GM12892 (cell line): ENCODE measurements at regions not wholly inside any gene's neighbourhood (a gene's known extent, or its start where the extent isn't known, plus 50 kb on each side); places are given as distances from the start of the nearest gene placed in this dataset.

ENCODE experiments used
- POLR2A ChIP-seq: IDR thresholded peaks from 2 replicates; pipeline ENCODE4 v1.6.1; 2011; ENCODE audit warnings: low read depth, low read length, control low read depth
- POLR2AphosphoS5 ChIP-seq: IDR thresholded peaks from 2 replicates; pipeline ENCODE4 v1.6.1; 2011; ENCODE audit warnings: low read depth, low read length, control low read depth

DNA sequence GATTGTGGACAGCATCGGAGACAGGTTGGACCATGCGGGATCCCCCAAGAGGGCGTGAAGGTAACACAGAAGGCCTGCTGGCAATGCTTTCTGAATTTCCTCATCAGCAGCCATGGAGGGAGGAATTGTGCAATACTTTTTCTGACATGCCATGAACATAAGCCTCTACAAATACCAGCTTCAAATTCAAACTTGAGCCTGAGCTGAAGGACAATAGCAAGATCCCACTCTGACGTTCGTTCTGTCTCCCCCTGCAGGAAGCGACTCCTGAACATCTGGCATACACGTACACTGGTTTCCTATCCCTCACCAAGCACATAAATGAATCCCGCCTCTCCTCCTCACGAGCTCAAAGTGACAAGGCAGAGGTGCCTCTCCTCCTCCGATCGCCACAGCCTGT lies 312.2 kb downstream of the BRD1 start:
- TF ChIP-seq POLR2AphosphoS5 (no peak), POLR2A (no peak)
